GM23248 (cell line): ENCODE measurements at regions not wholly inside any gene's neighbourhood (a gene's known extent, or its start where the extent isn't known, plus 50 kb on each side); places are given as distances from the start of the nearest gene placed in this dataset.

Experiments used
- EZH2 ChIP-seq: fragments of 200-600 bp; sonication (generic); IDR thresholded peaks from 2 replicates; pipeline ENCODE4 v1.6.1; 2018; ENCODE audit warnings: antibody characterized with exemption, mild to moderate bottlenecking; ENCODE audit not compliant: insufficient read depth, poor library complexity, severe bottlenecking
- EZH2phosphoT487 ChIP-seq: fragments of 200-600 bp; sonication (generic); IDR thresholded peaks from 2 replicates; pipeline ENCODE4 v1.6.1; 2018; ENCODE audit warnings: antibody characterized with exemption, moderate library complexity, mild to moderate bottlenecking, low read depth; ENCODE audit not compliant: insufficient read depth

- TF ChIP-seq EZH2 = no peak
- TF ChIP-seq EZH2phosphoT487 = no peak
Measured at GRCh38 chr12:89289720-89290119, 62.6 kb downstream of the DUSP6 start.
